IgD-negative memory B cell (primary cell): ENCODE measurements at regions not wholly inside any gene's neighbourhood (a gene's known extent, or its start where the extent isn't known, plus 50 kb on each side); places are given as distances from the start of the nearest gene placed in this dataset.

Source experiments
- H3K27ac Mint-ChIP-seq, 3 donors: one replicate each; pipeline ENCODE4 v1.8.0; 2020 to 2022; ENCODE audit warnings: mild to moderate bottlenecking in 3 of 3, mixed read lengths in 3 of 3, moderate library complexity in 1 of 3
- H3K27me3 Mint-ChIP-seq: one replicate; pipeline ENCODE4 v1.8.0; 2021; ENCODE audit warnings: mixed read lengths
- H3K36me3 Mint-ChIP-seq: one replicate; pipeline ENCODE4 v1.8.0; 2020; ENCODE audit warnings: mild to moderate bottlenecking, mixed read lengths
- H3K4me1 Mint-ChIP-seq, 3 donors: one replicate each; pipeline ENCODE4 v1.8.0; 2020 to 2022; ENCODE audit warnings: mixed read lengths in 3 of 3, mild to moderate bottlenecking in 1 of 3
- H3K4me3 Mint-ChIP-seq, 4 donors: one replicate each; pipeline ENCODE4 v1.8.0; 2020 to 2022; ENCODE audit warnings: mild to moderate bottlenecking in 4 of 4, mixed read lengths in 4 of 4, moderate library complexity in 3 of 4
- H3K9me3 Mint-ChIP-seq, 3 donors: one replicate each; pipeline ENCODE4 v1.8.0; 2020 to 2021; ENCODE audit warnings: mixed read lengths in 3 of 3, mild to moderate bottlenecking in 1 of 3

- peaks cover 0 to 3% (median 0%) of the 10 kb centered on the region in 3 donors for H3K4me1 Mint-ChIP-seq
These were observed 1587.5 kb upstream of the PIK3C3 start for GRCh38 chr18:40367576-40367975.

GRCh38 chr18:40366521-40366920, 1588.5 kb upstream of the PIK3C3 start:
- Mint-ChIP-seq H3K4me1 (peaks cover 0 to 3% (median 0%) of the 10 kb centered on the region in 3 donors), H3K4me3 (no peak overlapping the region), H3K27me3 (no peaks in the 10 kb centered on the region), H3K9me3 (peaks cover under 1 to 3% (median 3%) of the 10 kb centered on the region in 3 donors), H3K36me3 (no peaks in the 10 kb centered on the region), H3K27ac (no peak overlapping the region)

More at GRCh38 chr18:40367576-40367975, 1587.5 kb upstream of the PIK3C3 start:
- H3K27ac Mint-ChIP-seq: no peak overlapping the region
- H3K36me3 Mint-ChIP-seq: no peaks in the 10 kb centered on the region
- H3K27me3 Mint-ChIP-seq: no peaks in the 10 kb centered on the region
- H3K4me3 Mint-ChIP-seq: no peak overlapping the region
- H3K9me3 Mint-ChIP-seq: peaks cover 3 to 9% (median 5%) of the 10 kb centered on the region in 3 donors

- Mint-ChIP-seq H3K27ac (no peak overlapping the region), H3K4me1 (peaks cover 0 to 2% (median 0%) of the 10 kb centered on the region in 3 donors), H3K36me3 (no peaks in the 10 kb centered on the region), H3K9me3 (peaks cover 0 to 2% (median 2%) of the 10 kb centered on the region in 3 donors), H3K27me3 (no peaks in the 10 kb centered on the region), H3K4me3 (no peak overlapping the region)
These were observed 1589.5 kb upstream of the PIK3C3 start for GRCh38 chr18:40365526-40365925.

GRCh38 chr18:40360558-40360957, 1594.5 kb upstream of the PIK3C3 start:
- Mint-ChIP-seq H3K36me3 (no peaks in the 10 kb centered on the region), H3K9me3 (peaks cover 2 to 5% (median 3%) of the 10 kb centered on the region in 3 donors), H3K4me1 (peaks cover 0 to 2% (median 0%) of the 10 kb centered on the region in 3 donors), H3K27ac (no peak overlapping the region), H3K4me3 (no peak overlapping the region), H3K27me3 (no peaks in the 10 kb centered on the region)

DNA sequence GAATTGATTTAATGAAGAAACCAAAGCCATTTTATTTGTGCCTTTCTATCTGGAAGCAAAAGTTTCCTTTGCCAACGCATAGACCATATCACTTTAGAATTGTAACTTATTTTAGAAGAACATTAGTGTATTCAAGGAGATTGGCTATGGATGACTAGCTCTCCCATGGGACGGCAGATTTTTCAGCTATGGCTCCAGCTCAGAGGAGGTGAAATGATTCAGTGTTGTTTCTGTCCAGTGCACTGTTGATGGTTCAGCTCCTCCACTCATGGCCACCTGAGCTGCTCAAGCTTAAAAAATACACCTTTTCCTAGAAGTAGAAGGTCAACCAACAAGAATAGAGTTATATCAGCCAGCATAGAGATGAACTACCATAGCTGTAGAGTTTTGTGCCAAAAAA, 1597.5 kb upstream of the PIK3C3 start:
- H3K27me3 Mint-ChIP-seq: no peaks in the 10 kb centered on the region
- no peak overlapping the region for H3K4me3 Mint-ChIP-seq
- H3K9me3 Mint-ChIP-seq: peaks cover 5 to 6% (median 5%) of the 10 kb centered on the region in 3 donors
- no peaks in the 10 kb centered on the region for H3K4me1 Mint-ChIP-seq
- no peaks in the 10 kb centered on the region for H3K36me3 Mint-ChIP-seq
- no peak overlapping the region for H3K27ac Mint-ChIP-seq

DNA sequence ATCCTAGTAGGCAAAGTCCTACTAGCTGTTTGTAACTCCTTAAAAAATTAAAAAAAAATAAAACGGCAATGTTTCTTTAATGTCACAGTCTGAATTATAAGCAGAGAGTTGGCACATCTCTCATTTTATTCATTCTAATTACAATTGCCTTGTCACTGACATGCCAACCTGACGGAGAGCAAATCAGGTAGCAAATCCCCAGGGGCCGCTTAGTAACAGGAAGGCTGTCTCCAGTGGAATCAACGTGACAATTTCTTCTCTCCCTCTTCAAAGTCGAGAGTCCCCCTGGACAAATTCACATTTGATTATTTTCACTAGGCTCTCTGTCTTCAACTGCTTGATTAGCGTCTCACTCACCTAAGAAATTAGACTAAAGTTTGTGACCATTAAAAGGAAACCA, 1598.9 kb upstream of the PIK3C3 start:
- no peaks in the 10 kb centered on the region for H3K4me1 Mint-ChIP-seq
- no peaks in the 10 kb centered on the region for H3K36me3 Mint-ChIP-seq
- H3K9me3 Mint-ChIP-seq: peaks cover 5 to 7% (median 6%) of the 10 kb centered on the region in 3 donors
- no peak overlapping the region for H3K27ac Mint-ChIP-seq
- H3K27me3 Mint-ChIP-seq: no peaks in the 10 kb centered on the region
- H3K4me3 Mint-ChIP-seq: no peak overlapping the region

DNA sequence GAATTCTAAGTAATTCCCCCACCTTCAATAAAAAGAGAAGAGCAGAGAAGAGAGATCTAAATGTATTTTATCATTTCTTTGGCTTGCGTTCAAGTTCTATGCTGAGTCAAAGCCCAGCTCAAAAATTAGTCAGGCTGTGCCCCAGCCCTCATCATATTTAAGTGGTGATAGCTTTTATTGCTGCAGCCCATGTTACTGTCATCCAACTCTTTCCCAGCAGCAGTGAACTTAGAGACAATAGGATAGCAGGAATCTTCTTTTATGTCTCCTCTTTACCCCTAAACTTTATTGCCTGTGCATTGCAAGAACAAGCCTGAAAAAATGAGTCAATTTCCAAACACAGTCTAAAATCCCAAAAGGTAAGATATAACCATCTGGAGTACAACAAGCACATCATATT, 1599.3 kb upstream of the PIK3C3 start:
- Mint-ChIP-seq H3K9me3 (peaks cover 5 to 7% (median 6%) of the 10 kb centered on the region in 3 donors), H3K27ac (no peak overlapping the region), H3K4me3 (no peak overlapping the region), H3K4me1 (no peaks in the 10 kb centered on the region), H3K36me3 (no peaks in the 10 kb centered on the region), H3K27me3 (no peaks in the 10 kb centered on the region)

DNA sequence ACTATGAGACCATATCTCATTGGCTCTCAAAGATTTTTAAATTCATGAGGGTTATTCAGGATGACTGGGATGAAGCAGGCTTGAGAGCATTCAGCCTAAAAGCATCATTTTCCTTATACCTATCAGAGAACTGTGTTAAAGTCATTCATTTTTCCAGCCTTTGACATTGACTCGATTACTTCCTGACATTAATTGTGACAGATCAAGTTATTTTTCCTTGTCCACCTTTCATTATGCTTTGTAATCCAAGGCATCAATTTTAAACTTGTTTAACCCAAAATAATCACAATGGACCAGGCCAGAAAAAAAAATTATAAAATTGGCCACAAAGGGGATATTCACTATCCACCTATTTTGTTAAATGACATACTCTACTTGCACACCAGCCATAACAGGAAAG, 1606.8 kb upstream of the PIK3C3 start:
- Mint-ChIP-seq H3K4me1 (no peaks in the 10 kb centered on the region), H3K27me3 (no peaks in the 10 kb centered on the region), H3K4me3 (no peak overlapping the region), H3K36me3 (no peaks in the 10 kb centered on the region), H3K9me3 (peaks cover 1 to 12% (median 2%) of the 10 kb centered on the region in 3 donors), H3K27ac (no peak overlapping the region)

GRCh38 chr18:40347261-40347660, 1607.8 kb upstream of the PIK3C3 start:
- H3K27me3 Mint-ChIP-seq: no peaks in the 10 kb centered on the region
- no peak overlapping the region for H3K27ac Mint-ChIP-seq
- H3K4me1 Mint-ChIP-seq: no peaks in the 10 kb centered on the region
- no peak overlapping the region for H3K4me3 Mint-ChIP-seq
- peaks cover 2 to 12% (median 2%) of the 10 kb centered on the region in 3 donors for H3K9me3 Mint-ChIP-seq
- H3K36me3 Mint-ChIP-seq: no peaks in the 10 kb centered on the region

- Mint-ChIP-seq H3K27me3 (no peaks in the 10 kb centered on the region), H3K9me3 (peaks cover 5 to 17% (median 6%) of the 10 kb centered on the region in 3 donors), H3K36me3 (no peaks in the 10 kb centered on the region), H3K4me3 (no peak overlapping the region), H3K4me1 (no peaks in the 10 kb centered on the region), H3K27ac (no peak overlapping the region)
These were observed 1608.9 kb upstream of the PIK3C3 start for GRCh38 chr18:40346146-40346545.

- Mint-ChIP-seq H3K27me3 (no peaks in the 10 kb centered on the region), H3K4me3 (no peak overlapping the region), H3K9me3 (peaks cover 5 to 19% (median 6%) of the 10 kb centered on the region in 3 donors), H3K27ac (no peak overlapping the region), H3K4me1 (no peaks in the 10 kb centered on the region), H3K36me3 (no peaks in the 10 kb centered on the region)
These were observed 1613.3 kb upstream of the PIK3C3 start for GRCh38 chr18:40341701-40342100.

GRCh38 chr18:40338284-40338683, 1616.8 kb upstream of the PIK3C3 start:
- Mint-ChIP-seq H3K9me3 (peaks cover 5 to 16% (median 15%) of the 10 kb centered on the region in 3 donors), H3K4me1 (no peaks in the 10 kb centered on the region), H3K36me3 (peaks cover 2% of the 10 kb centered on the region)

DNA sequence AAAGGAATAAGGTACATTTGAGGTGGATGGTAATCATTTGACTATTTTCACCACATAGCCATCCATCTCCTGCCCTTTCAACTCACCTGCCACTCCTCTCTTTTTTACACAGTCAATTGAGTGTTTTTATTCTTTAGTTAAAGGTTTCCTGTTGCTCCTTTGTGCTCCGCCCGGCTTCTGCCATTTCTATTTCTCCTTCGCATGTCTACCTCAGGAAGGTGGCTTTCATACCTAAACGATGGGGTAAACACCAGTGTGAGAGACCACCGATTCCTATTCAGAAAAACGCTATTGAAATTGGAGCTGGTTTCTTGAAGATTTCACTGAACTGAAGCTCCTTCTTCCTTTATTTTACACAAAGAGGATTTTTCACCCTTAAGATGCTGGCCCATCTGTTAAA, 1628.0 kb upstream of the PIK3C3 start:
- Mint-ChIP-seq H3K27ac (no peak overlapping the region), H3K9me3 (peaks cover 2 to 20% (median 3%) of the 10 kb centered on the region in 3 donors), H3K4me3 (no peak overlapping the region), H3K36me3 (no peaks in the 10 kb centered on the region), H3K27me3 (no peaks in the 10 kb centered on the region), H3K4me1 (no peaks in the 10 kb centered on the region)

More at GRCh38 chr18:40338284-40338683, 1616.8 kb upstream of the PIK3C3 start:
- Mint-ChIP-seq H3K27me3 (no peaks in the 10 kb centered on the region), H3K27ac (no peak overlapping the region), H3K4me3 (no peak overlapping the region)

- H3K36me3 Mint-ChIP-seq: no peaks in the 10 kb centered on the region
- peaks cover 2 to 29% (median 5%) of the 10 kb centered on the region in 3 donors for H3K9me3 Mint-ChIP-seq
- no peak overlapping the region for H3K4me3 Mint-ChIP-seq
- no peaks in the 10 kb centered on the region for H3K27me3 Mint-ChIP-seq
- H3K4me1 Mint-ChIP-seq: no peaks in the 10 kb centered on the region
- no peak overlapping the region for H3K27ac Mint-ChIP-seq
These were observed 1629.0 kb upstream of the PIK3C3 start for GRCh38 chr18:40325988-40326387.

DNA sequence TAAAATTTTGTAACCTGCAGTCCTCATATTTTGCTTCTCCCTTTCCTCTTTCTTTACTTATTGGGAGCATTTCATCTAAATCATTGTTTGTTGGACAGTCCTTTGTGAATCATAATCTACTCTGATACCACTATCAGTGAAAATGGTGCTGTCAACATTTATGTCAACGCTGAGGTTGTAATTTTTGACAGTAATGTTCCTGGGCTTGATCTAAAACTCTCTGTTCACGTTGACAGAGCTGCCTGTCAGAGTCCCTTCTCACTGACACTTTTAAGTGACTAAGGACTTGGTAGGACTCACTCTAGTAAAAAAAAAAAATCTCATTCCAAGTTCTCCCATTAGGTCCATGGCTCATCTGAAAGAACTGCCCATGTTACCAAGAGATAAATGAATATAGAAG, 1640.8 kb upstream of the PIK3C3 start:
- H3K4me1 Mint-ChIP-seq: no peaks in the 10 kb centered on the region
- no peaks in the 10 kb centered on the region for H3K27me3 Mint-ChIP-seq
- no peak overlapping the region for H3K27ac Mint-ChIP-seq
- no peak overlapping the region for H3K4me3 Mint-ChIP-seq
- H3K36me3 Mint-ChIP-seq: no peaks in the 10 kb centered on the region
- H3K9me3 Mint-ChIP-seq: peaks cover 2 to 10% (median 3%) of the 10 kb centered on the region in 3 donors

GRCh38 chr18:40313030-40313642, 1641.9 kb upstream of the PIK3C3 start:
- no peak overlapping the region for H3K4me3 Mint-ChIP-seq
- H3K9me3 Mint-ChIP-seq: peaks cover 2 to 8% (median 3%) of the 10 kb centered on the region in 3 donors
- H3K36me3 Mint-ChIP-seq: no peaks in the 10 kb centered on the region
- no peak overlapping the region for H3K27ac Mint-ChIP-seq
- no peaks in the 10 kb centered on the region for H3K4me1 Mint-ChIP-seq
- no peaks in the 10 kb centered on the region for H3K27me3 Mint-ChIP-seq
